IPS-NIHi11 (cell line): ENCODE measurements at regions not wholly inside any gene's neighbourhood (a gene's known extent, or its start where the extent isn't known, plus 50 kb on each side); places are given as distances from the start of the nearest gene placed in this dataset.
"Not testable (repeated sequence)": the region's sequence is repeated elsewhere in the genome, so short reads cannot be mapped to it uniquely, and the experiment has no call there.

Experiments
- DNase-seq: peaks from one replicate; pipeline ENCODE4 v3.0.0; 2012; ENCODE audit warnings: mixed read lengths, low spot score

DNA sequence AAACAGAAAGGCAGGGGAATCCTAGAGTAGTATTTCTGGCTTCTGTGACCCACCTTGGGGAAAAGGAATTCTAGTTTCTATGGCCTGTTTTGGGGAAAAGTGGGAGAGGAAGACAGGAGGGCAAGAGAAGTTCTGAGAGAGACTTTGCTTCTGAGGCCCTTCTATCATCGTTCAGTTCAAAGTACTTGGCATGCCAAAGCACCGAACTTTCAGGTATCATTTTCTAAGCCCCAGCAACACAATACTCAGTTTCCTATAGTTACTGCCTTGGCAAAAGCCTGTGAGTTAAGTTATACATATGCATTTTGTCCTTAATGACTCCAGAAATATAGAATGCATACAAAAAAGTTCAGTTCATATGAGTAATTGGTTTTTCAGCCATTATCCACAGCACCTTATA is 74.1 kb upstream of the CHD2 start:
- no peak for DNase-seq

DNA sequence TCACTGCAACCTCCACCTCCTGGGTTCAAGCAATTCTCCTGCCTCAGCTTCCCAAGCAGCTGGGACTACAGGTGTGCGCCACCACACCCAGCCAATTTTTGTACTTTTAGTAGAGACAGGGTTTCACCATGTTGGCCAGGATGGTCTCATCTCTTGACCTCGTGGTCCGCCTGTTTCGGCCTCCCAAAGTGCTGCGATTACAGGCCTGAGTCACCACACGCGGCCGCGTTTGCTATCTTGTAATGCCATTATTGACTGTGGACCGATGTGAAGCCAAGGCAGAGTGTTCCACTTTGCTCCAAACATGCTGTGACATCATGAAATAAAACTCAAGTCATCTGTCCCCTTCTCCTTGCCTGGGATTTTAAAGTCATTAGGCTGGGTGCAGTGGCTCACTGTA is 72.1 kb upstream of the CHD2 start:
- DNase-seq, result not testable (repeated sequence)

DNA sequence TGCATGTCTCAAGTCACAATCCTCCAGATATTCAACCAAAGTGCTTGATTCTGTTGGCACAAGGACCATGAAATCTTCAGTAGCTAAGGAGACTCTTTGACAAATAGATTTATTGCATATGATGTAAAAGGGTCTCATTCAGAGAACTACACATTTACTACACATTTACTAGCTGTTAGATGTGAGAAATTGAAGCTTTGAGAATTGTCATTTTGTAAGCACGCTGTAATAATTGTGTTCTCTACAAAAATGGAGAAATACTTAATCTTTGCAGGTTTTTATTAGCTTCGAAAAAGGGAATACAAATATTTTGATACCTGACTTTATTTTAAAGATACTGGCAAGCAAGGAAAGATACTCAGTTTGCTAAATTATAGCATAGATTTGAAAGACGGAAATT is 70.2 kb upstream of the CHD2 start:
- no peak for DNase-seq

DNA sequence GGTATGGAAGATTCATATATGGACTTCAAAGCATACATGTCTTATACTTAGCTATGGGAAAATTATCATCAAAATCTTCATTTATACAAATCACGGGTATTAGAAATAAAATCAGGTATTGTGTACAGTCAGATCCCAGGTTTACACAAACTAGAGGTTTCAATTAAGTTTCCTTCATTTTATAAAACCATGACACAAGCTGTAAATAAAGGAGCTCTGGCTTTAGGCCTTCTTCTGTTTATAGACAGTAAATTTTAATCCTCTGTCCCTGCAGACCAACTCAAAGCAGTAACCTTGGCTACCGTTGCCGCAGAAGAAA is 68.8 kb upstream of the CHD2 start:
- DNase-seq, result no peak

DNA sequence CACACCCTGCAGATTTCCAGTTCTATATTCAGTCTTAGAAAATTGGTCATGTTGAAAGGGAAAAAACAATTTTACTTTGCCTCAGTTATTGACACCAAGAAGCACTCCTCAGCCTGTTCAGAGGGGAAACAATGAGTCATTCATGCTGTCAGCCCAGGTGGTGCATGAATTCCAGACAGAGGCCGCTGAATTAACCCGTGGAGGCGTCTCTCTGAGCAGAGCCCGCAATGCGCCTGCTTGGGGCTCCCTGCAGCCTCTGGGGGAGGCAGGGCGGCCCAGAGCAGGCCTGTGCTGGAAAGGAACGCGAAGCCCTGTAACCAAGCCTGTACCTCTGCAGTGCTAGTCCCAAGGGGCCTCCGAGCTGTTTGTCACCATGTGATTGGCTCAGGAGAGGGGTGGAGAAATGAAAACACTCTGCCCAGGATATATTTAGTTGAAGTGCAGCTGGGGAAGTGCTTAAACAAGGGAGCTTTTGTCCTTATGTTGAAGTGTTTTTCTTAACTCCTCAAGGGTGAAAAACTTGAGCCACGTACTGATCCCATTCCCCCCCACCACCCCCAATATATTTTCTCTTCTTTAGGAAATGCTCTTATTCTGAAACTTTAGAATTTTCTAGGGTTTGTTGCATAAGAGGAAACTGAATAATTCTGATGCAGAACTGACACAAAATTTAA is 68.3 kb upstream of the CHD2 start:
- peak; percentile 90 for DNase-seq

DNA sequence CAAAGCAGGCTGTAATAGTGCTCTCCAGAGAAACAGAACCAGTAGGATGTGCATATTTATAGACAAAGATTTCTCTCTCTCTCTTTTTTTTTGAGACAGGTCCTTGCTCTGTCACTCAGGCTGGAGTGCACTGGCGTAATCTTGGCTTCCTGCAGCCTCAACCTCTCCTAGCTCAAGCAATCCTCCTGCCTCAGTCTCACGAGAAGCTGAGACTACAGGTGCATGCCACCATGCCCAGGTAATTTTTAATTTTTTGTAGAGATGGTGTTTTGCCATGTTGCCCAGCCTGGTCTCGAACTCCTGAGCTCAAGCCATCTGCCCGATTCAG is 67.1 kb upstream of the CHD2 start:
- DNase-seq, result no peak

DNA sequence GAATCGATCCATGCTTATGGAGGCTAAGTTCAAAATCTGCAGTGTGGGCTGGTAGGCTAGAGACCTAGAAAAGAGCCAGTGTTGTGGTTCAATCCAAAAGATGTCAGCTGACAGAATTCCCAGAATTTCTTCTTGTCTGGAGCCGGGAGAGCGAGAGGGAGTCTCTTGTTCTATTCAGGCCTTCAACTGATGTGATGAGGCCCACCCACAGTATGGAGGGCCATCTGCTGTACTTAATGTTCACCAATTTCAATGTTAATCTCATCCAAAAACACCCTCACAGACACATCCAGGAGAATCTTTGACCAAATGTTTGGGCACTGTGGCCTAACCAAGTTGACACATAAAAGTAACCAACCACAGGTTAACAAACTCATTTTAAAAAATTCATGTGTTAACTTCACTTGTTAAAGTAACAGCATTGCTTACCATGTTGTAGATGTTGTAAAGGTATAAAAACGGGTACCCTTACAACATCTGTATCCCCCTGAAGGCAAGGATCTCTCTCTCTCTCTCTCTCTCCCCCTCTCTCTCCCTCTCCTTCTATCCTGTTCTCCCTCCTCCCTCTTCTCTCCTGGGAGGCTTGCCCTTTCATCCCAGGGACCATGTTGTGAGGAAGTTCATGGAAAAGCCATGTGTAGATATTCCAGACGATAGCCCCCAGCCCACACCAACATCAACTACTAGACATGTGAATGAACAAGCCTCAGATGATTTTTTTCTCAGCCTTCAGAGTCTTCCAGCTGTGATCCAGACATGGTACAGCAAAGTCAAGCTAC is 66.4 kb upstream of the CHD2 start:
- DNase-seq, result no peak

DNA sequence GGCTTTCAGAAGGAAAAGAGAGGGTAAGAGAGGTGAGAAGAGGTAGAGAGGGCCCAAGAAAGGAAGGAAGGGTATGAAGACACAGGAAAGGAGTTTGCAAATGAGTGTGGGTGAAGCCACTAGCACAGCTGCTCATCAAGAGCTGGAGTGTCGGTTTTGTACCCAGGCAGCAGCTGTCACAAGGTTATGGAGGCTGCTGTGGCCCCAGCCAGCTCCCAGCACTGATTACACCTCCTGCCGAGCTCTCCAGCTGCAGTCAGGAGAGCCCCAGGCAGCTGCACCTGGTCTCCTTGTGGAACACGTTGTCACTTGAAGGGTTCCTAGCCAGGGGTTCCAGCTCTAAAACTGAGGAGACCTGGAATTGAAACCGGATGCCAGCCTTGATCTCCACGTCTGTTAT is 60.4 kb upstream of the CHD2 start:
- no peak for DNase-seq

DNA sequence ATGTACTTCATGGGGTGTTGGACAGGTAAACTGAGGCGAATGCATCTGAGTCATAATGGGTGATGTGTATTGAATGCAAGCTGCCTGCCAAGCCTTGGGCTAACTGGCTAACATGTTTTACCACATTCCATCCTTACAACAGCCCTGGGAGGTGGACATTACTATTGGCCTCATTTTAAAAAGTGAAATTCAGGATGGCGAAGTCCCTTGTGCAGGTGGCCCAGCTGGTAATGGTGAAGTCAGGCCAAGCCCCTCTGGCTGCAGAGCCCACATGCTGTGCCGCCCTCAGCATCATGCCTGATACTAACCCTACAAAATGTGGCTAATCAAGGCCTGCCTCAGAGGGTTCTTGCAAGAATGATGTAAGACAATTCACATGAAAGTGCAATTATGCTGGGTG is 60.0 kb upstream of the CHD2 start:
- no peak for DNase-seq

DNA sequence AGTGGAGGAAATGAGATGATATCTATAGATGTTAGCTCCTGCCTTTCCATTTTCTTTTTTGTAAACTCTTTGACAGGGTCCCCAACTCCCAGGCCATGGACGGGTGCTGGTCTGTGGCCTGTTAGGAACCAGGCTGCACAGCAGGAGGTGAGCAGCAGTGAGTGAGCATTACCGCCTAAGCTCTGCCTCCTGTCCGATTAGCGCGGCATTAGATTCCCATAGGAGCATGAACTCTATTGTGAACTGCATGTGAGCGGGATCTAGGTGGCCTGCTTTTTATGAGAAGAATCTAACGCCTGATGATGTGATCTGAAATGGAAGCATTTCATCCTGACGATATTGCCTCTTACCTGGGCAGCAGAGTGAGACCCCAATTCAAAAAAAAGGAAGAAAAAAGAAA is 56.8 kb upstream of the CHD2 start:
- no peak for DNase-seq

DNA sequence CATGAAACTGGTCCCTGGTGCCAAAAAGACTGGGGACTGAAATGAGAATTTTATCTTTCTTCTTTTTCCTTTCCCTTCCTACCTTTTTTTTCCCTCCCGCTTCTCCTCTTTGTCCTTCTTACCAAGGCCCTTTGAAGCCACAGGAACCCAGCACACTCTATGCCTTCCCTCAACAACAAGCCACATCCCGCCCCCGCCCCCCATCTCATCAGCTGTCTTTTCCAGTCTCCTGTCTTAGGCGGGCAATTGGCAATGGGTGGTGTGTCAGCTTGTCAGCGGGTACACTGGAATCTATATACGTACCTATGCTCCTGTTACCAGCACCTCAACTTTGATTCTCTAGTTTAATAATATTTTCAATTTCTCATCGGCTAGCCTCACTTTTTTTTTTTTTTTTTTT is 56.3 kb upstream of the CHD2 start:
- no peak for DNase-seq

DNA sequence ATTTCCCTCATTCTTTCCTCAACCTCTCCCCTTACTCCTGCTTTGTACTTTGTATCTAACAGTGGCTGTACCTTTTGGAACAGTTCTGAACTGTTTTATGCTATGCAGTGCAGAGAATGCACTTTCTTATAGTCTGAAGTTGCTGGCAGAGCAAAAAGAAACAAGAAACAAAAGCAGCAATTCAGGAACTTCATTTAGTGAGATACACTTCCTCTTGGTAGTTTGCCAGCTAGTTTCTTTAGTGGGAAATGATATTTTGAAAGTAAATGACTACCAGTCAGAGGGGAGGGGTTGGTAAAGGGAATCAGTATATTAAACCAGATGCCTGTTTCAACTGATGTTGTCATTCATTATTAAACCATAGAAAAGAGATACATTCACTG is 55.0 kb upstream of the CHD2 start:
- no peak for DNase-seq

DNA sequence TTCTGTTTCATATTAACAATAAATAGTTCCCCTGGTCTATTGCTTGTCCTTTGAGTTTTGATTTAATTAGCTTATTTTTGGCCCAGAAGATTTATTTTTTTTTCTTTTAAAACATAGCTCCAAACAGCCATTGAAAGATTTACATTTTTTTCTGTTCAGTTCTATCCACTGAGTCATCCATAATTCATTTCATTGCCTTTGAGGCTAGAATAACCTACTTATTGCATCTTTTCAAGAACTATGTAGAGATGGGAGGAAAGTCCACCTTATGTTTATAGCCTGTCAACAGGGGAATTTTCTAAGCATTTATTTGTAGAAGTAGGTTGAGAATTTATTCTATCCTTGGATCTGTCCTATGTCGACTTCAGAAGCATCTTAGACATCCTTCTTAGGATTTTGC is 53.4 kb upstream of the CHD2 start:
- no peak for DNase-seq

DNA sequence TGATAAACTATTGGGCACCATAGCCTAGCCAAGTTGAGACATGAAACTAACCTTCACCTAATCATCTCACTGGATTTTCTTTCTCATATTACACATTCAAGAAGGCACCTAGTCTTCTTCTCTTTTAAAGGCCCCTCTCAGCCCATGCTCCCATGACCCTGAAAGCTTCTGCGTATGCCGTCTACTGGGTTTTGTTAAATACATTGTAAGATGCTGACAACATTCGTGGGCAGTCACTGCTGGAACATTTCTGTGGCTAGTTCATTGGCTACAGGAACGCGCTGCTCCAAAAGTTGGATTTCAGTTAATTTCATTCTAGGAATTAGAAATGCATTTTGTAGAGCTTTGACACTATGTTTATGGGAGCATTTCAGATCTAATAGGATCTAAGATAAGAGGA is 52.3 kb upstream of the CHD2 start:
- DNase-seq, result no peak

DNA sequence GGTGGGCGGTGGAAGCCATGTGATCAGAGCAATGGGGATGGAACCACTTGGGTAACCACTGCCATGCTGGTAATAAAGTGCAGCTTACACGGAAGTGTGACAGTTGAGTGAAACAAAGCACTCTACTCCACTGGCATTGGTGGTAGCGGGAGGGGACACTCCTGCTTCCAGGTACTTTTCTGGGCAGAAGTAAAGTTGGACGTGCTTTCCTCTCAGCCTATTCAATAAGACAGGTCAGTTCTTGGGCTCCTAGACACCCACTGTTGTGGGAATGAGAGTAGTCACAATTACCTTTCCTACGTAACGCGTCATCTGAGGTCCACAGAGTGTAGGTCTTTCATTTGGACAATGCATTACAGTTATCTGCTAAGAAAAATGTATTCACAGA is 51.7 kb upstream of the CHD2 start:
- DNase-seq, result no peak

DNA sequence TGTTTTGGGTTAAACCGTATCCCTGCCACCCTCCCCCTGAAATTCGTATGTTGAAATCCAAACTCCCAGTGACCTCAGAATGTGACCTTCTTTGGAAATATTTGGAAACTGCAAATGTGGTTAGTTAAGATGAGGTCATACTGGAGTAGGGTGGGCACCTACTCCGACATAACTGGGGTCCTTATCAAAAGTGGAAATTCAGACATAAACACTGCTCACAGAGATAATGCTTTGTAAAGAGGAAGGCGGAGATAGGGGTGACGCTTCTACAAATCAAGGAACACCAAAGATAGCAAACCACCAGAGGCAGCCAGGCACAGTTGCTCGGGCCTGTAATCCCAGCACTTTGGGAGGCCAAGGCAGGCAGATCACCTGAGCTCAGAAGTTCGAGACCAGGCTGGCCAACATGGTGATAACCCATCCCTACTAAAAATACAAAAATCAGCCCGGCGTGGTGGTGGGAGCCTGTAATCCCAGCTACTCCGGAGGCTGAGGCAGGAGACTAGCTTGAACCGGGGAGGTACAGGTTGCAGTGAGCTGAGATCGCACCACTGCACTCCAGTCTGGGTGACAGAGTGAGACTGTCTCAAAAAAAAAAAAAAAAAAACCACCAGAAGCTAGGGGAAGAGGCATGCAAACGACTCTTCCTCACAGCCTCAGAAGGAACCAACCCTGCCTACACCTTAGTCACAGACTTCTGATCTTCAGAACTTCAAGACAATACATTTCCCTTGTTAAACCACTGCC is 51.1 kb upstream of the CHD2 start:
- no peak for DNase-seq

DNA sequence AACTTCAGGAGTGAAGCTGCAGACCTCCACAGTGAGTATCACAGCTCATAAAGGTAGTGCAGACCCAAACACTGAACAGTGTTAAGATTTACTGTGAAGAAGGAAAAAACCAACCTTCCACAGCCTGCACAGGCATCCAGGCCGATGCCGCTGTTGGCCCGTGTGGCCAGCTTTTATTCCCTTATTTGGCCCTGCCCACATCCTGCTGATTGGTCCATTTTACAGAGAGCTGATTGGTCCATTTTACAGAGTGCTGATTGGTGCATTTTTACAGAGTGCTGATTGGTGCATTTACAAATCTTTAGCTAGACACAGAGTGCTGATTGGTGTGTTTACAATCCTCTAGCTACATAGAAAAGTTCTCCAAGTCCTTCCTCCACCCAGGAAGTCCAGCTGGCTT is 49.9 kb upstream of the CHD2 start:
- DNase-seq, result not testable (repeated sequence)
